ENCODE measurements at regions not wholly inside any gene's neighbourhood (a gene's known extent, or its start where the extent isn't known, plus 50 kb on each side); places are given as distances from the start of the nearest gene placed in this dataset.
A peak's percentile ranks its signal among the peaks of the same experiment; 100 is the strongest.

DNA sequence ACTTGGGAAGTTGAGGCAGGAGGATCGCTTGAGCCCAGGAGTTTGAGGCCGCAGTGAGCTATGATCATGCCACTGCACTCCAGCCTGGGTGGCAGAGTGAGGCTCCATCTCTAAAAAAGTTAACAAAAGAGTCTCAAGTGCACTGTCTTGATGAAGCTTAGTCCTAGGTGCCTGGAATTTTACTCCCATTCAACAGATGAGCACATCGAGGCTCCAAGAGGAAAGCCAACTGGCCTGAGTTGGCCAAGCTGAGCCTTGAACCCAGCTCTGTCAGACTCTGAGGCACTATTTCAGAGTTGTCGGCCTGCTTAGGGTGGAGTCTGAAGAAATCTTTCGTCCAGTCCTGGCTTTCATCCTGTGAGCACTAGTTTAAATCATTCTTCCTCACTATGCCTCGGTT lies 98.1 kb upstream of the MAP1LC3B2 start:
- no peak for DNase-seq

DNA sequence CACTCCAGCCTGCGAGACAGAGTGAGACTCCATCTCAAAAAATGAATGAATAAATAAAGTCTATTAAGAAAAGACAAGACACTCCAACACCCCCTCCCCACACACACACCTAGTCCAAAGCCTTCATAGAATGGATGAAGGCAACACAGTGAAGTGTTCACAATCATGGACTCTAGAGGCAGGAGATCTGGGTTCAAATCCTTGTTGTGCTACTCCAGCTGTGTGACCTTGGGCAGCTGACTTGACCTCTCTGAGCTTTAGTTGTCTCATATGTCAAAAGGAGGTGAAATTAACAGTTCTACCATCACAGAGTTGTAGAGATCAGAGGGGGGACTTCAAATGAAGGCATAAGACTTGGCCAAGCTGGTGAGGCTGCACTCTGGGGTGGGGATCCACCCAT lies 95.8 kb upstream of the MAP1LC3B2 start:
- no peak for DNase-seq

DNA sequence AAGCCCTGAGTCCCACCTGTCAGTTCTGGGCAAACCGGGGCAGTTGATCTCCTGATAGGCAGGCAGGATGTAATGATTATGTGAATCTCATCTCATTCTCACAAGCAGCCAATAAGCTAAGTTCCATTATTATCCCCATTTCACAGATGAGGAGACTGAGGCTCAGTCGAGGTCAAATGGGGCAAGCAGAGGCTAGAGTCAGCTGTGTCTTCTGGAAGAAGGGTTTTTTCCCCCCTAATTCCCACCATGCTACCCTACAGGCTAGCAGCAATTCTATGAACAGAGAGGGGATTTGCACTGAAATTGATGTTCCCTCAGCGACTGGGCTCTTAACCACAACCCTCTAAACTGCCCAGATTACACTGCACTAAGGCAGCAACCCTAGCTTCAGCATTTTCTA lies 93.8 kb upstream of the MAP1LC3B2 start:
- no peak for DNase-seq

DNA sequence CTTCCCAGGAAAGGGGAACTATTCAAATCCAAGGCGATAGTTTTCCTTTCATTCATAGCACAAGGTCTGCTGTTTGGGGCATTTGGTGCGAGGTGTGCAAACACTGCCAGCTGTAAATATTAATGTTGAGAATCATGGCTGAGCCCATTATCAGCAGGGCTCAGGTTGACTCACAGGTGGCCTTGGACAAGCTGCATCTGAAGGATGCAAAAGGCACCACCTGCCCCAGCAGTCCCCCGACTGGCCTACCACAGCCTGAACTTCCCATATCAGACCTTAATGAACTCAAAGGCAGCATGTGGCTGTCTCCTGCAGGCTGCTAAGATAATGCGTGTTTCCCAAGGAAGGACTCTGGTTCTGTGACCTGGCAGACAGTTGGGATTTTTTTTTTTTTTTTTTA lies 93.3 kb upstream of the MAP1LC3B2 start:
- no peak for DNase-seq

DNA sequence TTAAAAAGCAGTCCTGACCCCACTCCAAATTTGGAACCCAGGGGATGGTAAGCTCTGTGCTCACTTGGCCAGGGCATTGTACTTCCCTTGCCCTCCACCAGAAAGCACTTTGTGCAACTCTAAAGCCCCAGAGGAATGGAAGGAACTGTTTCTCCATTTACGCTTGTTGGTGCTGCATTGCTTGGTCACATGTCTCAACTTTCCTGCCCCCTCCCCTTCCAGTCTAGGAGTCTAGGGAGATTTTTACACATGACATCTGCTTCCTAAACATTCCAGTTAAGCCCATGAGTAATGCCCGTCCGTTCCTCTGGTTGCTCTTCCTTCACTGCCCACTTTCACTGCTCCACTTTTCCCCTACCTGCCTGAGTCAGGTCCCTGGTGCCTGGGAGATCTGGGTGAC lies 92.6 kb upstream of the MAP1LC3B2 start:
- no peak for DNase-seq

DNA sequence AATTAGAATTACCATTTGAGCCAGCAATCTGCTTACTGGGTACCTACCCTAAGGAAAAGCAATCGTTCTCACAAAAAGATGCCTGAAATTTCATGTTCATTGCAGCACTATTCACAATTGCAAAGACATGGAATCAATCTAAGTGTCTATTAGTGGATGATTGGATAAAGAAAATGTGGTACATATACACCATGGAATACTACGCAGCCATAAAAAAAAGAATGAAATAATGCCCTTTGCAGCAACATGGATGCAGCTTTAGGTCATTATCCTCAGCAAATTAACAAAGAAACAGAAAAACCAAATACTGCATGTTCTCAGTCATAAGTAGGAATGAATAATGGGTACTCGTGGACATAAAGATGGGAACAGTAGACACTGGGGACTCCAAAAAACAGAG lies 89.8 kb upstream of the MAP1LC3B2 start:
- no peak for DNase-seq

DNA sequence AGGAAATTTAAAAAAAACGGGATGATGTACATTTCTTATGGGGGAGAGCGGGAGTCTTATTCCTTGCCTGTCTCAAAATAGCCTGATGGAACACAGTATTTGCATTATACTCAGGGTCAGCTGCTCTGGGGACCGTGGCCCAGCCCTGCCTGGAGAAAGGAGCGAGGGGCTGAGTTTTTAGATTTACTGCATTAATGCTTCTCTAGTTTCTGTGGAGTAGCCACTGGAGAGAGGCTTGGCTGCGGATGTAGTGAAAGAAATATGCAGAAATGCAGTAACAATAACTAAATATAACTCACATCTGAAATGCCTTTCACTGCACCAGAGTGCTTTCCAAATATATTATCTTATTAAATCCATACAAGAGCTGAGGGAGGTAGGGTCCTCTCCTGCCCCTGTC lies 87.6 kb upstream of the MAP1LC3B2 start:
- DNase-seq: no peak

DNA sequence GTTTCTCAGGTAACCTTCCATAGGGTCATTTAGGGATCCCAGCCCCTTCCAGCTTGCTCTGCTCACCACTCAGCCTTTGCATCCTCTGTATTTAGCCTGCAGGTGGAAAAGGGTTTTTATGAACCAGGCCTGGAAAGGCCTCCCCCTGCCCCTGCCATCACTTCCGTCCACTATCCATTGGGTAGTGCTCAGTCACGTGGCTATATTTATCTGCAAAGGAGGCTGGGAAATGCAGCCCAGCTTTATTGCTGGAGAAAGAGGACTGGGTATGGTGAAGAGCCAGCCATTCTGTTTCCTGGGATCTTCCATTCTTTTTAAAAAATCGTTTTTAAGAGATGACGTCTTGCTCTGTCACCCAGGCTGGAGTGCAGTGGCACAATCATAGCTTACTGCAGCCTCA lies 87.0 kb upstream of the MAP1LC3B2 start:
- no peak for DNase-seq

DNA sequence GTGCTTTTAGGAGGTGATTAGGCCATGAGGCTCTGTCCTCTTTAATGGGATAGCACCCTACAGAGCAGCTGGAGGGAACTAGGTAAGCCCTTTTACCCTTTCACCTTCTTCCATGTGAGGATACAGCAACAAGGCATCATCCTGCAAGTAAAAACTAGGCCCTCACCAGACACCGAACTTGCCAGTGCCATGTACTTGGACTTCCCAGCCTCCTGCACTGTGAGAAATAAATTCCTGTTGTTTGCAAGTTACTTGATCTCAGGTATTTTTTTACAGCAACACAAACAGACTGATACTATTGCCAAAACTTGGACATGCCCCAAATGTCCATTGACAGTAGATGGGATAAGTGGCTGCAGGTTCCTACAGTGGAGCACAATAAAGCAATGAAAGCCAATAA lies 85.8 kb upstream of the MAP1LC3B2 start:
- DNase-seq: no peak

DNA sequence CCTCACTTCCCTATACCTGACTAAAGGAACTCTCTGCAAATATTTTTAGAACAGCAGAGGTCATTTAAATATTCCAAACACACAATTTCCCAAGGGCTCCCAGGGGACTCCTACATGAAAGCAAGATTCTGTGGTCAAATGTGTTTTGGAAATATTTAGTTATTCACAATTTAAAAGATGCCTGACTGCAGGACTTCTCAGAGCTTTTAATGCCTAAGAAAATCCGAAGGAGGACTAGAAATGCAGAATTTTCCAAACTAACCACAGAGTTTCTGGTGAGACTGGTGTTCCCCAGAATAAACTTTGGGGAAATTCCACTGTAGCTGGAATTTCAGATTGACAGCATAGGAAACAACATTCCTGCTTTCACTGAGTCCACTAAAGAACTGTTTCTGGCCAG lies 84.8 kb upstream of the MAP1LC3B2 start:
- DNase-seq: no peak

DNA sequence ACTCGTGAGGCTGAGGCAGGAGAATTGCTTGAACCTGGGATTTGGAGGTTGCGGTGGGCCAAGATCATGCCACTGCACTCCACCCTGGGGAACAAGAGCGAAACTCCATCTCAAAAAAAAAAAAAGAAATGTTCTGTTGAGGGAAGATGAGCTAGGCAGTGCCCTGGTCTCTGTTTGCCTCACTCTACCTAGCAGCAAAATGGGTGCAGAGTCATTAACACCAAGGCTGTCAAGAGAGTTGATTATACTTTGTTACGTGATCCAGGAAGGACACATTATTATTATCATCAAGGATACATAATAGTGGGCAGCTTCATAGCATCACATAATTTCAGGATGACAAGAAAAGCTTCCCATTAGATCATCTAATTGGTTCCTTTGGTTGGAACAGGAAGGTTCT lies 84.3 kb upstream of the MAP1LC3B2 start:
- peak; percentile 12 for DNase-seq

DNA sequence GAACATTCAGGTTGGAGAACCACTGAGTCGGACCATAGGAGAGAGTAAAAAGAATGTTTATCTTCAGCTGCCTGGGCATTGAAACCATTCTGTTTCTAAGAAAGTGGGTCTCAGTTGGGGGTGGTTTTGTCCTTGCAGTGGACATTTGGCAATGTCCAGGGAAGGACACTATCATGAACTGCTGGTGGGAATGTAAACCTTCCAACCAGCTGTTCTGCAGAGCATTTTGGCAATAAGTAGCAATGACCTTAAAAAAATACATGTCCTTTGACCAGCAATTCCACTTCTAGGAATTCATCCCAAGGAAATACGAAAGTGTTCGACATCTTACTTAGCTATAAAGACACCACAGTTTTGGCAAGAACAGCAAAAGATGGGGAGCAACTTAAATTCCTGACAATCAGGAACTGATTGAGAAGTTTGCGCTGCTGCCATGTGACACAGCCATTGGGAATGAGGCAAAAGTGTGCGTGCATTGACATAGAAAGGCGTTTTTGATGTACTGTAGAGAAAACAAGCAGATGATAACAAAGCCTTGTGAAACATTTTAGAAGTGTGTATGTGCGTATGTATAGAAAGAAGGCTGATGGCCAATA lies 82.9 kb upstream of the MAP1LC3B2 start:
- DNase-seq: no peak

DNA sequence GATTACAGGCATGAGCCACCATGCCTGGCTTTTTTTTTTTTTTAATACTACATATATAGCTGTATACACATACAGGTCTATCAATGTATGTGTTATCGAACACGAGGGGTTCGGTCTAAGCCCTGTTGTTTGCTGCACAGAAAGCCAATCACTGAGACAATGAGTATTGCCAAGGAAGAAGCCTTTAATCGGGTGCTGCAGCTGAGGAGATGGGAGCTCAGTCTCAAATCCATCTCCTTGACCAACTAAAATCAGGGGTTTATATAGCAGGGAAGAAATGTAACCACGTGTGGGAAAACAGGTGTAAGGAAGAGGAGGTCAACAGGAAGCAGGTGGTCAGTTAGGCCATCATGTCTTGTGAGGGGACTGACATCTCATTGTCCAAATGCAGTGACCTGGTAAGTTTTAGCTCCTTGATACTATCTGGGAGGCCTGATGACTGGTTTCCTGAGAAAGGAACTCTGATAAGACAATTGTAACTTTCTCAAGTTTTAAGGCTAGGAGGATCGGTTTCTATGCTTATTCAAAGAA lies 80.9 kb upstream of the MAP1LC3B2 start:
- no peak for DNase-seq

DNA sequence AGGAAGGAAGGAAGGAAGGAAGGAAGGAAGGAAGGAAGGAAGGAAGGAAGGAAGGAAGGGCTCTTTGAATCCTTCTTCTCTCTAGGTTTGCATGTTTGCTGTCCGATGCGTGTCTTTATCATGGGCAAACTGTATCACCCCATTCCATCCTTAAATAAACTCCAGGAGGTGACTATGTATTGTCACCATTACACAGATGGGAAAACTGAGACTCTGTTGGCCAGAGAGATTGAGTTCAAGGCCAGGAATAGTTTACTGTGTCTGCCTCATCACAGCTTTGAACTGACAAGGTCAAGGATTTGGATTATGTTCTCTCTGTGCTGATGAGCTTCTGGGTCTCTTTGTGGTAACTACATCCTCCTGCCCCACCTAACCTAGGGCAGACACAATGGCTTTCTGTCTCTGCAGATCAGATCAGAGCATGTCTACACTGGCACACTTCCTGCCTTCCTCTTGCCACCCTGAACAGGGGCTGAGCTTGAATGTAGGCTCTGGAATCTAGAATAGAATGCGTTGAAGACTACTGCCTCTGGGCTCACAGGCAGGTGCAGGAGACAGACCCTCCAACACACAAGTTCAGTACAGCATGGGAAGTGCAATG lies 78.9 kb upstream of the MAP1LC3B2 start:
- DNase-seq: no peak

DNA sequence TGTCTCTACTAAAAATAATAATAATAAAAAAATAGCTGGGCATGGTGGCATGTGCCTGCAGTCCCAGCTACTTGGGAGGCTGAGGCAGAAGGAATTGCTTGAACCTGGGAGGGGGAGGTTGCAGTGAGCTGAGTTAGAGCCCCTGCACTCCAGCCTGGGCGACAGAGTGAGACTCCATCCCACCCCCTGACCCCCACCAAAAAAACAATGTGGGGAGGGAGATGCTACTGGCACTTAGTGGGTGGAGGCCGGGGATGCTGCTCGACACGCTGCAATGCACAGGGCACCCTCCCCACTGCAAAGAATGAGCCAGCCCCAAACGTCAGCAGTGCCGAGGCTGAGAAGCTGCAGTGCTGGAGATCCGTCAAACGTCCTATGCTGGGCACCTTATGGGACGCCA lies 77.5 kb upstream of the MAP1LC3B2 start:
- no peak for DNase-seq

DNA sequence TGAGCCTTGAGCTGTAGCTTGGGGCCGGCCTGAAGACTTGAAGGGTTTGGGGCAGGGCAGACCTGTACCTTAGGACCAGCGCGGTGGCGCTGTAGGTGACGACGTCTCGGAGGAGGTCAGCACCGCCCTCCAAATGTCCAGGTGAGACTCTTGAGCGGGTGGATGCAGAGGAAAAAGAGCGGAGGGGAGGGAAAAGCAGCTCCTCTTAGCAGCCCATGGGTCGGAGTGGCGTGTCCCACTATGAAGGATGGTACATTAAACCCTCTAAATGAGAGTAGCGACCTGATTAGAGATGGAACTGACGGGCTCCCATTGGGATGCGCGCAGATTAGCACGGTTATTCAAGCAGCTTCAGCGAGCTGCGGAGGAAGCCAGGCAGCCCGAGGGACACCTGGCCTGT lies 77.0 kb upstream of the MAP1LC3B2 start:
- no peak for DNase-seq

DNA sequence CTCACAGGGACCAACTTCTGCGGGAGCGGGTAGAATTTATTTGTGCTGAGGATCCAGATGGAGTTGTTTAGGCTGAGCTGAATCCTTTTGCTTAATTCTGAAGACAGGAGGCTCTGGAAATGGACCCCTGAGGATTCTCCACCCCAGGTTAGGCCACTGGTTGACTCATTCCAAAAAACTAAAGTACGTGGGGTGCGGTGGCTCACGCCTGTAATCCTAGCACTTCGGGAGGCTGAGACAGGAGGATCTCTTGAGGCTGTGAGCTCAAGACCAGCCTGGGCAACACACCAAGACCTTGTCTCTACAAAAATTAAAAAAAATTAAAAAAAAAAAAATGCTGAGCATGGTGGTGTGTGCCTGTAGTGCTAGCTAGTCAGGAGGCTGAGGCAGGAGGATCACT lies 76.3 kb upstream of the MAP1LC3B2 start:
- DNase-seq: no peak

DNA sequence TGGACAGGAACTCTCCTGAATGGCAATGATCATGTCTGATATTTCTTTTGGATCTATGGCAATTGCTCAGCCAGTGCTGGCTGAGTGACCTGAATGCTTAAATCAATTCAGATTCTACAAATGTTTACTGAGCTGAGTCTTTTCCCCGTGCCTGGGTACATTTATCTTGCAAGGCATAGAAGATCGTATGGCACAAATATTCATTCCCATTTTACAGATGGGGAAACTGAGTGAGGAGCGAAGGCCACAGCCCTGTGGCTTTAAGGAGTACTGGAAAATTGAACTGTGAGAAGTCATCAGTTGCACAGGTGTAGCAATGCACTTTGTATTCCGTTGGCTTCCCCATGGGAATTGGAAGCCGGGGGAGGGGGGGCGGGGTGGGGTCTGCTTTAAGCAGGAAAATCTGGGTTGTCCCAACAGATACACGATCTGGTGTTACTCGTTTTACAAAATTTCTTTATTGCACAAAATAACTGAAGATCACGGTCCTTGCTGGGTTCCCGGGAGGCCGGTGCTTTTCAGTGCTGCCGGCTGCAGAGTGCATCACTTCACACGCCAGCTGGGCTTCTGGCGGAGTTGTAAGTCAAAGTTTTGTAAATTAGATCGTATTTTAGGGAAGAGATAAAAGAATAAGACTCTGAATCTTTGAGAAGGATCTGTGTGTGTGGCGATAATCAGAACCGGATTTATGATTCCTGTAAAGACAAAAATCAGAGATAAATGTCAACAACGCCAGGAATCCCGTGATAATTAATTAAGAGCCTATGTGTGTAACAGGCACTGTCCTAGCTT lies 75.0 kb upstream of the MAP1LC3B2 start:
- DNase-seq: no peak

DNA sequence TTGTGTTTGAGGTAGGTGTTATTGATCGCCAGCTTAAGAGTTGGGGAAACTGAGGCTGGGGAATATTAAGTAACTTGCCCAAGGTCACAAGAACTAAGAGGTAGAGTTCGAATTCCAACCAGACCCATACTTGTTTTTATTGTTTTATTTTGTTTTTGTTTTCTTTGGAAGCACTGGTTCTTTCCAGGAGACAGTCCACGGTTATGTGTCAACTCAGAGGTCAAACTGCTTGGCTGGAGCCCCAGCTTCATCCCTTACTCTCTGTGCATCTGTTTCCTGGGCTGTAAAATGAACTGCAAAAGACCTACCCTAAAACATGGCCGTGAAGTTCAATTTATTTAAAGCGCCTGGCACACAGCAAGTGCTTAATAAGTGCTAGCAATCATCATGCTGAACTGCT lies 74.4 kb upstream of the MAP1LC3B2 start:
- DNase-seq: no peak

DNA sequence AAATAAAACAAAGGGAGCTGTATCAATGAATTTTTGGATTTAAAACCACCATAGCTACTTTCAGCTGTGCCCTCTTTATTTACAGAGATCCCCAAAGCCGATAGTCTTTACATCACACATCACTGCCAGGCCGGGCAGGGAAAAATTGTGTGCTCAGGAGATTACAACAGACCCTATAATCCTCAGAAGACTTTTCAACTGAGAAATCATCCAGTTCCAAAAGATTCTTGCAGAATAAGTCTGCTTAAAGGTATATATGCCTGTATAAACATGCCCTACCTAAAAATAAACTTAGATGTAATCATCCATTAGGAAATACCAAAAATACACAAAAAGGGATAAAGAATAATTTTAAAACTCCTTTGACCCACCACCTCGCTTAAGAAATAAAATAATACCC lies 70.1 kb upstream of the MAP1LC3B2 start:
- no peak for DNase-seq

DNA sequence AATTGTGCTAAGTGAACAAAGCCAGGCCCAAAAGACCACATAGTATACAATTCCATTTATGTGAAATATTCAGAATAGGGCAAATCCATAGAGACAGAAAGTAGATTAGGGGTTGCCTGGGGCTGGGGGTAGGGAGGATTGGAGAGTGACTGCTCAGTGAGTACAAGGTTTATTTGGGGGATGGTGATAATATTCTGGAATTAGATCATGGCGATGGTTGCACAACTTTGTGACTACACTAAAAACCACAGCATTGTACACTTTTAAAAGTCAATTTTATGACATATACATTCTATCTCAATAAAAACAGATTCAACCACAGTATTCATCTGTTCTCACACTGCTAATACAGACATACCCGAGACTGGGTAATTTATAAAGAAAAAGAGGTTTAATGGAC lies 68.7 kb upstream of the MAP1LC3B2 start:
- no peak for DNase-seq

DNA sequence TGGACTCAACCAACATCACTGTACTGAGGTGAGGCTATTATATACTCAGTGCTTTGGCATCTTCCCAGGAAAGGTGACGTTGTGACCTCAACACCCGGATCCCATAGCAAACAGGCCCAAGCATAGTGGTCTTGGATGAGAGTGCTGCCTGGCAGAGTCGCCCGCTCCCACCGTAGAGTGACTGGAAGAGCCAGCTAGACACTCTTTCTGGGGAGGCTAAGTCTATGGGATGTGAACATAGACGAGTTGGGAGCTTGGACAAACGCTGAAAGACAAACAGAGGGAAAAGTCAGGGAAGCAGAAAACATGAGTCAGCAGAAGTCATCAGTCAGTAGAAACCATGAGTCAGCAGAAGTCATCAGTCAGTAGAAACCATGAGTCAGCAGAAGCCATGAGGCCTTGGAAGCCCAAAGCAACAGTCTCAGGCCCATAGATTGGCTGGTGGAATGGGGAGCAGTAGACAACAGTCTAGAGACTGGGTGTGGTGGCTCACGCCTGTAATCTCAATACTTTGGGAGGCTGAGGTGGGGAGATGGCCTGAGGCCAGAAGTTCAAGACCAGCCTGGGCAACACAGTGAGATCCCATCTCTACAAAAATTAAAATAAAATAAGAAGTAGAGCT lies 66.4 kb upstream of the MAP1LC3B2 start:
- DNase-seq: no peak

DNA sequence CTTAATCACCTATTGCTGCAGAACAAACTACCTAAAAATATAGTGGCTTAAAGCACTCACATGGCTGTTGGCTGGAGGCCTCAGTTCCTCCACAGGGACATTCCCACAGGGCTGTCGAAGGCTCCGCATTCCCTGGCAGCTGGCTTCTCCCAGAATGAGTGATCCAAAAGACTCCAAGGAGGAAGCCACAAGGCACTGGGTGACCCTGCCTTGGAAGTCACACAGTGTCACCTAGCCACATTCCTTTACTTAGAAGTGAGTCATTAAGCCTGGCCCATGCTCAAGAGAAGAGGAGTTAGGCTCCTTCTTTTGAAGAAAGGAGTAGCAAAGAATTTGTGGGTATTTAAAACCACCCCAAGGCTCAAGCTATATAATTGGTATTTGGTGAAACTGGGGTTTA lies 63.9 kb upstream of the MAP1LC3B2 start:
- no peak for DNase-seq

DNA sequence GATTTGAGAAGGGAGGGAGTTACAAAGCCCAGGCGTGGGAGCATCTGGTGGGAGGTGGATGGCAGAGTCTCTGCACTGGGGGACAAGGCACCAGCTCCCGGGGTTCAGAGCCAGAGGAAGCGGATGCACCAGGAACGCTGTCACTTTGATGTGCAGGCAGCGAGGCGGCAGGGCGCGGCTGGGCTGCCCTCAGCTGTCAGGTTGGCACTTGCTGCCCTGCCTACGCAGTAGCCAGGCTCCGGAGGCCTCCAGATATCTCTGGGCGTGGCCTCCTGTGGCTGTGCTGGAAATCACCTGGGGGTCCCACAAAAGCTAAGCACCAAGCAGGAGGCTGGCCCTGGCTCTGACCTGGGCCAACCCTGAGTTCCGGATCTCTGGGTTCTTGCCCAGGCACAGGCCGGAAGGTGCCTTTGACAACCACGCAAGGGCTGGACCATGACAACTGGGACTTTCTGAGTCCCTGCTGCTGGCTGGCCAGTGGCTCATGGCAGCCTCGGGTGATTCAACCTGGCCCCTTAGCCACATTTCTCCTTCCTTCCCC lies 62.1 kb upstream of the MAP1LC3B2 start:
- no peak for DNase-seq
